ENCODE measurements at regions not wholly inside any gene's neighbourhood (a gene's known extent, or its start where the extent isn't known, plus 50 kb on each side); places are given as distances from the start of the nearest gene placed in this dataset.
"Not testable (repeated sequence)": the region's sequence is repeated elsewhere in the genome, so short reads cannot be mapped to it uniquely, and the experiment has no call there.

DNA sequence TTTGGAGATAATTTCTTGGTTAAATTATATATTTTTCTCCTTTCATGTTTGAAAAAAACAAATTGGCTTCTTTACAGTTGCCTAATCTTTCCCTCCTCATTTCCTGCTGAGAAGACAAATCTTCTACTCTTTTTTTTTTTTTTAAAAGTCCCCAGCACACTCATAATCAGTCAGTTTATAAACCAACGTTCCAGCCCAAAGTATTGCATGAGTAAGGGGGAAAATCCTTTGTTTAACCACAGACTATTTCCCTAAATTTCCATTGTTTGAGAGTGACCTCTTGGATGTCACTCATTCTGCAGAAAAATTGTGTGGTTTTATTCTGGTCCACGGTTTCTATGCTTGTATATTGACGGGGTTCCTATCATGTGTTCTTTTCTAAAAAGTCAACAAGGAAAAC lies 55.1 kb upstream of the TLR4 start:
- DNase-seq (ENCODE audit: low spot score): no peak

DNA sequence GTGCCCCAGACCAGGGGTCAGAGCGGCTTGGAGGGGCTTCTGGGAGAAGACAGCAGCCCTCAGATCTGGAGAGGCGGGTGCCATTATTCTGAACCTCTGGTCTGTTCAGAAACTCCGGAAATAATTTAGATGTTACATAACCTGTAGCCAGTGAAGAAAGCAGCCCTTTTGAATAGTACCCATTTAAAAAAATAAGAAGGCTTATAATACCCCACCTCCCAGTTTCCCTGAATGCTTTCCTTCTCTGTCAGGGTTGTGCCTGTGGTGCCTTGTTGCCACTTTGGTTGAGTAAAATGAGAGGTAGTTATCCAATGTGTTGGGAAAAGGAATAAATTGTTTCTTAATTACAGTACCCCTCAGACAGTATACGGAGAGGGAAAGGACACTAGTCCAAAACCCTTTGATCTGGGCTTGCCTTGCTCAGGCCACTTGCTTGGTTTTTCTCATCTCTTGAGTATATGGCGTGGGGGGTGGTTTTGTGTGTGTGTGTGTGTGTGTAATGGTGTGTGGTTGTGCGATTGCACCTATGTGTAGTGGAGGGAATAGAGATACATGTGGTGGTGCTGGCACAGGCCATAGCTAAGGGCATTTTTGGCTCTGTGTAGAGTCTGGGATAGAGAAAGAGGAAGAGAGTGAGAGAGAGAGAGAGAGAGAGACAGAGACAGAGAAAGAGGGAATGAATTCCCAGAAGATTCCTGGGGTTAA lies 59.1 kb upstream of the TLR4 start:
- DNase-seq (ENCODE audit: low spot score): no peak

DNA sequence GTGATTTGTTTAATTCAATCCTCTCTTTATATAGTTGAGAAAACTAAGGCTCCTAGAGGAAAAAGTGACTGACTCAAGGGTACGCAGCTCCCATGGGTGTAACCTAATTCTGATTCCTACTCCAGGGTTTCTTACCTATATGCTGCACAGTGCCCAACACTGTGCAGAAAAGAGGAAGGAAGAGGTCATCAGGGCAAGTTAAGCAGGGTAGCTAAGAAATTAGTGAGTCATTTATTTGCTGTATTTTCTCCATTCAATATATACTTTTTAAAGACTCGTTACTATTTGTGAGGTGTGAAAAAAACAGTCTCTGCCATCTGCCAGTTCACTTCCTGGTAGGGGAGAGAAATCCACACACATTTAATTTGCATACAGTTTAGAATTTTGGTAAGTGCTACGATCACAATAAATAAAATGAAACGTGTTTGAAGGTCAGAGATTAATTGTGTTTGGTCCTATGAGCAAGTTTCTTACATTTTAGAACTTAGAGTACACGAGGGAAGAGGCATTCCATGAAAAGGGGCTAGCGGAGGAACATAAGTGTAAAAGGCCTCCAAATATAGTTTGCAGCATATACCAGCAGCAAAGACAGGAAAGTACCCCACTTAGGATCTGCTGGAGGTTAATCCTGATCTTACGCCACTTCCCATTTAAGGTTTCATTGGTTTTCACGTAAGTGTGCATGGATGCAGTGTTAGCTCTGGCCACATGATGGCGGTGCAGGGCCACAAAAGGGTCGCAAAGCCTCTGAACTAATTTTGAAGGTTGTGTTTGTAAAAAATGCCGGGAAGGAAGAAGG lies 59.9 kb upstream of the TLR4 start:
- DNase-seq (ENCODE audit: low spot score): peak; percentile 34

DNA sequence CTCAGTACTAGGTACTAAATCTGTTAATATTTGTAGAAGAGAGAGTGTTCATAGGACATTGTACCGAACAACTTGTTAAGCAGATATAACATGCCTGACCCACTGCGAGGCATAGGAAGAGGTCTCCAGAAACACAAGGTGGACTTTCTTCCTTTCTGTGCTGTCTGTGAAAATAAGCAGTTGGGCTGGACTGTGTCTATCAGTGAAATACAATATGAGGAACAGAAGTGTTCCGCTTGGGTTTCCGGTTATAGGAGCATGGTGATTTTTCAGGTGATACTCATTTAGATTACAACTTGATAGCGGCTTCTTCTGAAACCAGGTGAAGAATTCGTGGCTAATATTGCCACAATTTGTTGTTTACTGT lies 60.9 kb upstream of the TLR4 start:
- no peak for DNase-seq (ENCODE audit: low spot score)

DNA sequence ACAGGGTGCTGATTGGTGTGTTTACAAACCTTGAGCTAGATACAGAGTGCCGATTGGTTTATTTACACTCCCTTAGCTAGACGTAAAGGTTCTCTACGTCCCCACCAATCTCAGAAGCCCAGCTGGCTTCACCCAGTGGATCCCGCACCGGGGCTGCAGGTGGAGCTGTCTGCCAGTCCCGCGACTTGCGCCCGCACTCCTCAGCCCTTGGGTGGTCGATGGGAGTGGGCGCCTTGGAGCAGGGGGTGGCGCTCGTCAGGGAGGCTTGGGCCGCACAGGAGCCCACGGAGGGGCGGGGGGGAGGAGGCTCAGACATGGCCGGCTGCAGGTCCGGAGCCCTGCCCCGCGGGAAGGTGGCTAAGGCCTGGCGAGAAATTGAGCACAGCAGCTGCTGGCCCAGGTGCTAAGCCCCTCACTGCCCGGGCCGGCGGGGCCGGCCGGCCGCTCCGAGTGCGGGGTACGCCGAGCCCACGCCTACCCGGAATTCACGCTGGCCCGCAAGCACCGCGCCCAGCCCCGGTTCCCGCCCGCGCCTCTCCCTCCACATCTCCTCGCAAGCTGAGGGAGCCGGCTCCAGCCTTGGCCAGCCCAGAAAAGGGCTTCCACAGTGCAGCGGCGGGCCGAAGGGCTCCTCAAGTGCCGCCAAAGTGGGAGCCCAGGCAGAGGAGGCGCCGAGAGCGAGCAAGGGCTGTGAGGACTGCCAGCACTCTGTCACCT lies 61.5 kb upstream of the TLR4 start:
- not testable (repeated sequence) for DNase-seq (ENCODE audit: low spot score)

DNA sequence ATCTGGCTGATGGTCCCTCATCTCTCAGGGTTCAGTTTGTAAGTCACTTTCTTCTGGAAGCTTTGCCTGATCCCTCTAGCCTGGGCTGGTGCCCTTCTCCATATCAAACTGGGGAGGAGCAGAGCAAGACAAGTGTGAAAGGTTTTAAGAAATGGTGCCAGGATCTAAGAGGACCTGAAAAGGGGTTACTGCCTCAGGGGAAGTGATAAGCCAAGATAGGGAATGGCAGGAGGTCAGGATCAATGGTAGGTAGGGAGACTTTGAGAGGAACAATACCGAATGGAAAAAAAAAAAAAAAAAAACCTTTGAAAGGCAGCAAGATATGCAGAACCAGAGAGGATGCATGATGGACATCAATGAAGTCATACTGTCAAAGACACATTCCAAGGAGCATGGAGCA lies 67.5 kb upstream of the TLR4 start:
- DNase-seq (ENCODE audit: low spot score): no peak

DNA sequence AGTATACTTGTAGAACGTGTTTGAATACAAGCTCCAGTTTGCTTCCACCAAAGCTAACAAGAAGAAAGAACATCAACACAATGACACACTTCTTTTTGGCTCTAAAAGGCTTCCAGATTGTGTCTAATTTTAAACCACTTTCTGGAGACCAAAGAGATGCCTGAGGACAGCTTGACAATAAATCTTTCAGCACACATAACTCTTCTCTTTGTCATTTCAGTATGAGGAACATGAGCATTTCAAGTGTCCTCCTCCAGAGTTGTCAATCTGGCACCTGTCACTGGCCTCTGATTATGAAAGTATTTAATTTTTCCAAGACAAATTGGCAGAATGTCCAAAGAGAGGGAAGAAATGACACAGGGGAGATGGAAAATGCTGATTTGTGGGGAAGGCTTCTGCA lies 79.0 kb upstream of the TLR4 start:
- DNase-seq (ENCODE audit: low spot score): no peak

DNA sequence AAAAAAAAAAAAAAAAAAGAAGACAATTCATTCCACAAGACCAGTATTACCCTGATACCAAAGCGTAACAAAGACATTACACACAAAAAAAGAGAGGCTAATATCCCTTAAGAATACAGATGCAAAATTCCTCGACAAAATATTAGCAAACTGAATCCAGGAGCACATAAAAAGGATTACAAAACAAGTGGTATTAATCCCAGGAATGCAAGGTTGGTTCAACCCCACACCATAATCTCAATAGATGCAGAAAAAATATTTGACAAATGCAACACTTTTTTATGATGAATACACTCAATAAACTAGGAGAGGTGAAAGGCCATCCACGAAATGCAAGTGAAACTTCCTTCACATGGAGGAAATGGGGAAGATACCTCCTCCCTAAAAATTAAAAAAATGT lies 80.1 kb upstream of the TLR4 start:
- DNase-seq (ENCODE audit: low spot score): no peak

DNA sequence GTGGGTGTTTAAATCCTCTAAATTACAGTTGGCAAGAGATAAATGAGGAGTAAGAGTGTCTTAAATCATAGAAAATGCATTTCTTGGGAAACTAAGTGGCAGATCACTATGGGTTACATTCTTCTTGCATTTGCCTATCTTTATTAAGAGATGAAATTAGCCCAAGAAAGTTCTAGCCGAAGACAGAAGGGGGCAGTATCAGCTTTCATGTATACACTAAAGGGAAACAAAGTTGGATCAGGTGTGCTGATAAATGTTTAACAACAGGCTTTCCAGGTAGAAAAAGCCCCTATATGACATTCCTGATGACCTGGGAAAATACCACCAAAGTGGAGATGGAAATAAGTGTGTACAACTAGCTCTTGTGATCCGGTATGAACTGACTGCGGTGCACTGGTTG lies 81.9 kb upstream of the TLR4 start:
- no peak for DNase-seq (ENCODE audit: low spot score)

DNA sequence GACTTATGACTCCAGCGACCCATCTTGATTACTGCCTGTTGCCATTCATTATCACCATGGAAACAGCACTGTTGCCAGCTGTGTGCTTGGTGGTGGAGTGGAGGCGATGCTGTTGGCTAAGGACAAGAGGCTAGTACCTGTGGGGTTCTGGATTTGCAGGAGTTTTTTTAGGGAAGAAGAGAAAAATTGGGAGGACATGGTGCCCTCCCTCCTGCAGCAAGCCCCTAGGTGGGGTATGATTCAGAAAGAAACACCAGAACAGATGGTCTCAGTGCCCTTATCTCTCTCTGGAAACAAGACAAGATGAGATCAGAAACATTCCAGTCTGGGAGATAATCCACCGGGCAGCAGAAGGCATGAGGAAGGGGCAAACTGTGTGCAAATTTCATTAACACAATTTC lies 87.8 kb upstream of the TLR4 start:
- no peak for DNase-seq (ENCODE audit: low spot score)

DNA sequence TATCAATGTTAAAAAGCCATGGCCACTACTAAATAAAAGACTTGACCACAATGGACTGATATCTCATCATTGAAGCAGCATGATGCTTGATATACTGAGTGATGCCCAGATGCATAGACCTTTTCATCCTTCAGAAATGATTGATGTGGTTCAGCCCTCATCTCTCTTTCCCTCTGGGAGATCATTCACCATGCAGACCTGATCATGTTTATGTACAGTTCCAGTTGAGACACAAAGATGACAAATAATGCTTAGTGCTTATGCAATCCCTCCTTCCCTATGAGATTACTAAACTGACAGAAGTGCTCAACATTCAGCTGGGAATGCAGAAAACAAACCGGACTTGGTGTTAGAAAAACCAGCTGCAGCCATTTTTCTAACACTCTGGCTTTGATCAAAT lies 91.9 kb upstream of the TLR4 start:
- no peak for DNase-seq (ENCODE audit: low spot score)

DNA sequence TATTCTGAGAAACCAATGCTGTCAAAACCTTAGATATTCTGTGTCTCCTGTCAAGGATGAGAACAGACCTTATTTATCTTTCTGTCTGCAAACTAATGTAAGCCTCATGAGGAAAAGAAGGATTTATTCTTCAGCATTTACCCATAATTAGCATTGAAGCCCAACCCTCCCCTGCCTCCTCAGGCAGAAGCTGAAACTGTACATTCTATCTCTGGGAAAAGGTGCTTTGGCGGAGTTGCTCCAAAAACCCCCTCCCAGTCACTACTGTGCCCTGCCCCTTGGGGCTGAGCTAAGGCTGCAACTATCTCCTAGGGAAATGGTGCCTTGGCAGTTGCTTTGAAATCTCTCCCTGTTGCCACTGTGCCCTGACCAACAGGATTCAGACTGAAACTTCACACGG lies 106.2 kb upstream of the TLR4 start:
- no peak for DNase-seq (ENCODE audit: low spot score)

DNA sequence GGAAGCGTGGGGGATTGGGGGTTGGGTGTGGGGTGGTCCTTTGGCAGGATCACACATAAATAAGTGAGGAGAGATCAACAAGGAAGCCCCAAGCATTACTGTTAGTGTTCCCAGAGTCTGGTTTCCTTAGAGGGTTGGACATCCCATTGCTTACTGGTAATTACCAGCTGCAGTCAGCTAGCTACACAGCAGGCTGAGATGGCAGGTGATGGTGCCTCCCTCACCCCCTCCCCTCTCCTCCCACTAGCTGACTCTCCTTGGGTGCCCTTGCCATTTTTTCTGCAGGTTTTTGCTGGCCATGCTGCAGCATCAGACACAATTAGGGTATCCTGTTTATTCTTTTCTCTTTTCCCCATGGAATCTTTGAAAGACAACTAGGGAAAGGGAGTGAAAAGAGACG lies 107.5 kb upstream of the TLR4 start:
- no peak for DNase-seq (ENCODE audit: low spot score)

DNA sequence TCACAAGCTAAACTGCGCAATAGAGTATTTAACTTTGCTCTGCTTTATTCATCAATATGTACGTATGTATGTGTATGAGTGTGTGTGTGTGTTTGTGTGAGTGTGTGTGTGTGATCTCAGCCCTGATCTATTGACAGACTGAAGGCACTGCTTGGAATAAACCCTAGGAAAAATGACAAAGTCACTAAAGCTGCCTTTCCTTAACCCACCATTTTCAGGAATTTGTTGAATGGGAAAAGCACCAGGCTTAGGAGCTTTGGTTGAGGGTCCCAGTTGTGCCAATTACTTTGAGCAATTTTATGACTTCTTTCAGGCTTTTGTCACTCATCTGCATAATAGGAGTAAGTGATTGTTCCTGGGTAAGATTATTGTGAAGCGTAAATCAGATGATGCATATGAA lies 108.6 kb upstream of the TLR4 start:
- DNase-seq (ENCODE audit: low spot score): no peak

DNA sequence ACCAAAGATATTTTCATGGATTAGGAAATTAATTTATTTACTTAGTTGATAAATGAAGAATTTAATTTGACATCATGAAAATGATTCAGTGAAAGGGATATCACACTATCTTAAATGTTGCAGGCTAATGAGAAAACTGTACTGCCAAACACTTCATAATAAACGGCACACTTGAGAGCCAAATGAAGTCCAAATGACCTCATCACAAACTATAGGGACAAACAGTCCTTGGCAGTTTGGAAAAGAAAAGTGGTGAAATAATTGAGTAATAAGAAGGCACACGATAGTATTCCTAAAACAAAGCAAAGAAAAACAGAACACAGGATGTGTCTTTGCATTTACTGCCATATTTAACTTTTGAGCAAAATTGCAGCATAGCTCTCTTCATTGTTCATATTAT lies 116.9 kb upstream of the TLR4 start:
- no peak for DNase-seq (ENCODE audit: low spot score)

DNA sequence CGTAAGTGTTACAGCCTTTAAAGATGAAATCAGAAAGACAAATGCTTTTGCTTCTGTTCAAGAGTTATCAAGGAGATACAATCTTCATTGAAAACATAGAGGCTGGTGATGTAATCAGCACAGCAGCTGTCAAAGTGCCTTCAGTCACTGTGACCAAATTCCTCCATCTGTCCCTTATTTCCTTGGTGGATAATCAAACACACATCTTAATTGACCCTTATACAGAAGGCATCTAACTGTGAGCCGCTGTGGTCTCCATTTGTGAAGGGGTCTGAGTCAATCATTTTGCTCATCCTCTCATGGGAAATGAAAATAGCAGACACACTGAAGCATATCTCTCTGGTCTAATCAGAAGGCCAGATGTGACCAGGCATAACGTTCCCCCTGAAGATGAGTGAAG lies 130.1 kb upstream of the TLR4 start:
- DNase-seq (ENCODE audit: low spot score): no peak

DNA sequence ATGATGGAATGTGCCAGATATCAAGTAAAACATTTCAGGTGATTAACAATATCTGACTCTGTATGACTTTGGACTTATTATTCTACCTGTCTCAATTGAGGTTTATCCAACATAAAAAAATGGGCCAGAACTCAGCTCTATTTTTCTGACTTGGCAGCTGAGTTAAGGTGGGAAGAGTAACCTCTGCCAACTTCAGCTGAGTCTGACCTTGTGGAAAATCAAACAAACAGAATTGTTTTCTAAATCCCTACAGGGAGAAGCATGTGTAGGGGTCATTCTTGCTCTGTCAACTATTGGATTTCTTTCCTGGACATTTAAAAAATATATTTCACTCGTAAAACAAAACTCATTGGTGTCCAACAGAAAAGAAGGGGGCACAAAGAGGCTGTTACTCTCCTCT lies 139.4 kb upstream of the TLR4 start:
- DNase-seq (ENCODE audit: low spot score): no peak

DNA sequence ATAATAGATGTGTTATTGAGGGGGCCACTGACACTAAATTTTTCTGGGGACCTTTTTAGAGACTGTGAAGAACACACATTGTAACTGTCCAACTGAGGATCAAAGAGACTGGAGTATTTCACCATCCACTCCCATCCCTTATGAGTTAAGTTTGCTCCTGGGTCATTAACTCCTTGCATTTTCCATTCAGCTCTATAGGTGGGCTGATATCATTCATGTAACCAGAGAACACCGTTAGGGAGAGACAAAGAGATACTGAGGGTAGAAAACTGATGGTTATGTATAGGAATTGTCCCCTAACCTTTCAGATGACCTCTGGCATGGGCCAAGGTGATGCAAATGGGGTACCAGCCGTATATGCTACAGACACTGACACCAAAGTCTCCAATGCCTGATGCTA lies 142.4 kb upstream of the TLR4 start:
- no peak for DNase-seq (ENCODE audit: low spot score)

DNA sequence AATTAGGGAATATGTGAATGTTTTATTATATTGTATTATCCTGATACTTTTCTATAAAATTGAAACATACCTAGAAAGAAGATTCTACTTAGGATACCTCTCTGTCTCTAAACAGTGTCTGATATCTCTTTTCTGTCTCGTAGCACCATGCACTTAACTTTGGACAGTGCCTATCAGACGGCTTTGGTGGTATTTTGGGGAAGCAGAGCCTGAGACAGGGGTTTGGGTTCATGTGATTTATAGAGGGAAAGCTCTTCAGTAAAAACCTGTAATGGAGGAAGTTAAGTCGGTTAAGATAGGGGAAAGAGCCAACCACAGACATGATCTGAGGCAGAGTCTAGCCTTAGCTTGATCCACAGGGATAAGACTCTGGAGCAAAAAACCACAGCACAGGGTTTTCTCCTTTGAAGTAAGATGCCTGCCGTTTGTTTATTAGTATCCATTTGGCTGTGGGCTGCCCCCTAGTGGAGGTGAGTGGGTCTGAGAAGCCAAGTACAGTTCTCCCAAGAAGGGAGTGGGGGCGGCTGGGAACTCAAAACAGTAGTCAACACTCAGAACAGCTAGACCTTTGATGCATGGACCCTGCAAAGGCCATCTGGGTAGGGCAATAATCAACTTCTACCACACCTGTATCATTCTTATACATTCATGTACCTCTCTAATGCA lies 141.2 kb upstream of the ASTN2 start:
- DNase-seq (ENCODE audit: low spot score): peak; percentile 48

DNA sequence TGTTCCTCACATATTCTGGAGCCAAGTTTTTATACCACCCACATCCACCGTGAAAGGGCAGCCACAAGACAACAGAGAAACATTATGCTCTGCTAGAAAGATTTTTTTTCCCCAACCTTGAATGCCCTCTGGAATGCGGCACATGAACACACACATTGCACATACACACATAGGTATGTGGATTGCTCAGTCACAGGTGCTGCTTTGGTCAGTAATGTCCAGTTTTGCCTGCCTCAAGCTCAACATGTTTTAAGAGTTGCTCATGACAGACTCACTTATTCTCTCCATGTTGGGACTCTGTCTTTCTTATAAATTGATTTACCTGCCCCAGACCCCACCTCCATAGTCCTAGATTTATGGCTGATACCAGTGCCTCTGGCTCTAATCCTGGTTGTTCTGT lies 138.0 kb upstream of the ASTN2 start:
- no peak for DNase-seq (ENCODE audit: low spot score)

DNA sequence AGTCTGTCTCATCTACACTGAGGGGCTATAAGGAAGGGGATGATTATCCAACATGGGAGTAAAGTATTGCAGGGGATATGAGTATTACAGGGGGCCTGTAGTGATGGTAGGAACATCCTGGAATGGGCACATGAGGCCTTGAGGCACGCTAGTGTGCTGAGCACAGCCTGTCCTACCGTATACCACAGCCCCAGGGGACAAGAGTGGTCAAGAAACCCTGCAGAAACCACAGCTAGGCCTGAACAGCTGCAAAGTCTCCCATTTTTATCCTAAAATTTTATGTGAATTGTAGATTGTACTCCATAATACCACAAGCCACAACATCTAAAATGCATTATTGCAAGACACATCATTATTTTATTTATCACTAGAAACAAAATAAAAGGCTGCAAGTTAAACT lies 136.3 kb upstream of the ASTN2 start:
- no peak for DNase-seq (ENCODE audit: low spot score)

DNA sequence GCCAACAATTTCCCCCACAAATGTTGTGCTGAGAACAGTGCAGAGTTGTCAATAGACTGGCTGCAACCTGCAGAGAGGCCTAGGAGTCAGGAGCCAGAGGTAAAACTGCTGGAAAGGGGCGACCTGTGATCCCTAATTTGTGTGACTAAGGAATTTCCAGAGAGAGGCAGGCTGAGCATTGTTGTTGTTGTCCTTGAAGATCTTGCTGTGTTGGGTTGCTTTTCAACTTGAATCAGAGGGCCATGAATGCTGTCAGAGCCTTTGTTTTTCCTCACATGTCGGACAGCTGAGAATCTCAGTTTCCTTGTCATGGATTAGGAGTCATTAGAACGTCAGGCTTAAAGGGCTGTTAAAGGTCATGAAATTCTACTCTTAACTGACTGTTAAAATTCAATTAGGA lies 134.6 kb upstream of the ASTN2 start:
- no peak for DNase-seq (ENCODE audit: low spot score)

DNA sequence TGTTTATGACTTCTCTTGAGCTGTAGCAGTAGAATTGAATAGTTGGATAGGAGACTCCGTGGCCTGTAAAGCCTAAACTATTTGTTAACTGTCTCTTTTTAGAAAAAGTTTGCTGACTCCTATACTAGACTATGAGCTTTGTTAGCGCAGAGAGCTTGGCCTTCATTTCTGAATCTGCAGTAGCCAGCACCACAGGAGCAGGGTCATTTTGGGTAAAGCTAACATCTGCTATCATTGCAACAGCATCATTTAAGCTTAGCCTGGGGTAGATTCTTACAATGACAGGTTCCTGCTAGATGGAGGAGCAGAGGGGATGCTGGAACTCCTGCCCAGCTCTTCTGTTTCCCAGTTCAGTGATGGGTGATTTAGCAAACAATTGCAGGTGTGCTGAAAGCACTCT lies 133.7 kb upstream of the ASTN2 start:
- no peak for DNase-seq (ENCODE audit: low spot score)

Data from HuH-7.5 (cell line).